ENCODE measurements at regions not wholly inside any gene's neighbourhood (a gene's known extent, or its start where the extent isn't known, plus 50 kb on each side); places are given as distances from the start of the nearest gene placed in this dataset.
"Not testable (repeated sequence)": the region's sequence is repeated elsewhere in the genome, so short reads cannot be mapped to it uniquely, and the experiment has no call there.

- no peak for DNase-seq (ENCODE audit: low spot score)
- intact Hi-C loops (cut with DNase I), result no loop called here
- no peak for ATAC-seq
Measured at GRCh38 chr2:215811409-215812345, 201.7 kb downstream of the MREG start.

GRCh38 chr2:215811003-215811402 is 202.3 kb downstream of the MREG start:
- intact Hi-C loops (cut with DNase I), result no loop called here
- ATAC-seq (no peak), DNase-seq (ENCODE audit: low spot score) (no peak)

GRCh38 chr2:215808996-215809395 is 204.4 kb downstream of the MREG start:
- ATAC-seq (no peak), DNase-seq (ENCODE audit: low spot score) (no peak)
- intact Hi-C loops (cut with DNase I), result no loop called here

DNA sequence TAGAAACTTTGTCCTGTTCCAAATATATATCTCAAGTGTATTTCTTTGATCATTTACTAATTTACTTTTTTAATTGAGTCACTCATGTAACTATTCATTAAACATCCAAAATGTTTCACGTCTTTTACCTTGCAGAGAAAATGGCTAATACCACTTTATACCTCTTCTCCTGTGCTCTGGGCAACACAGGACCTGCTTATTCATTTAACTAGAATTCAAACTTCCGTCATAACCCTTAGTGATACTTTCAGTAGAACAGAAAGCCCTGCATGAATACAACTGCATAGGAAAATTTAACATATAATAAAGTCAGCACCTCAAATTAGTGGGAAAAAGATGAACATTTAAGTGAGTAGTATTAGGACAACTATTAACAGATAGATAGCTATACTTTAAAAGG is 205.2 kb downstream of the MREG start:
- ATAC-seq, result no peak
- intact Hi-C loops (cut with DNase I), result no loop called here
- DNase-seq (ENCODE audit: low spot score), result no peak

DNA sequence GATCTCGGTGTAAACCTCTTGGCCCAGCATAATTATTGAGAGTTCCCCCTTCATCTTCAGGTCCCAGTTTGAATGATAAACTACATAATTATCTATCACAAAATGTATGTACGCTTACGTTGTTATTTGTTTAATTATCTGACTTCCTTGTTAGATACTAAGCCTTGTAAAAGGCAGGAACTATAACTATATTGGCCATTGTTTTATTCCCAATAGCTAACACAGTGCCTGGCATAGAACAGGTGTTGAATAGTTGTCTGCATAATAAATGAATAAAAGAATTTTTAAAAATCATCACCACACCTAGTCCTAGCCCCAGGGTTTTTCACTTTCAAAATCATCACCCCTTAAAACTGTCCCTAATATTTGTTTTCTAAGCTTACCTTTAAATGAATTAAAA is 207.9 kb downstream of the MREG start:
- DNase-seq (ENCODE audit: low spot score), result no peak
- intact Hi-C loops (cut with DNase I), result no loop called here
- no peak for ATAC-seq

- ATAC-seq (no peak), DNase-seq (ENCODE audit: low spot score) (no peak)
- intact Hi-C loops (cut with DNase I), result no loop called here
Measured at GRCh38 chr2:215803150-215803549, 210.2 kb downstream of the MREG start.

- DNase-seq (ENCODE audit: low spot score) (no peak), ATAC-seq (no peak)
- intact Hi-C loops (cut with DNase I), result no loop called here
Measured at GRCh38 chr2:215799194-215799593, 214.2 kb downstream of the MREG start.

DNA sequence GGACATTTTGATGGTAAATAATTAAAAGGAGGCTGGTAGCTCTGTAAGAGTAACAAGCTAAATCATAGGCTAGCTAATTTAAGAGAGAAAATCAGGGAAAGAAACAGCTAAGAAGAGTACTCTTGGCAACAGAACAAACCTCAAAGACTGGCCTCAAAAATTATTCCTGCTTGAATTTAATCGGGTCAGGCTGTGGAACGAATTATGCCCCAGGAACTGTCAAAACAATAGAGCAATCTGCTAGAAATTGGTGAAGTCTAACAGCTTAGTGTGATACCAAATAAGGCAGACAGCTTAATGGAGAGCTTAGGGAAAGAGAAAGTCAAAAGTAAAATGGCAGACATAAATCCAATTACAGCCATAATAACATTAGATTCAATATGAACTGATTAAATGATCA is 215.7 kb downstream of the MREG start:
- peak; percentile 31 for ATAC-seq
- intact Hi-C loops (cut with DNase I), result no loop called here
- no peak for DNase-seq (ENCODE audit: low spot score)

DNA sequence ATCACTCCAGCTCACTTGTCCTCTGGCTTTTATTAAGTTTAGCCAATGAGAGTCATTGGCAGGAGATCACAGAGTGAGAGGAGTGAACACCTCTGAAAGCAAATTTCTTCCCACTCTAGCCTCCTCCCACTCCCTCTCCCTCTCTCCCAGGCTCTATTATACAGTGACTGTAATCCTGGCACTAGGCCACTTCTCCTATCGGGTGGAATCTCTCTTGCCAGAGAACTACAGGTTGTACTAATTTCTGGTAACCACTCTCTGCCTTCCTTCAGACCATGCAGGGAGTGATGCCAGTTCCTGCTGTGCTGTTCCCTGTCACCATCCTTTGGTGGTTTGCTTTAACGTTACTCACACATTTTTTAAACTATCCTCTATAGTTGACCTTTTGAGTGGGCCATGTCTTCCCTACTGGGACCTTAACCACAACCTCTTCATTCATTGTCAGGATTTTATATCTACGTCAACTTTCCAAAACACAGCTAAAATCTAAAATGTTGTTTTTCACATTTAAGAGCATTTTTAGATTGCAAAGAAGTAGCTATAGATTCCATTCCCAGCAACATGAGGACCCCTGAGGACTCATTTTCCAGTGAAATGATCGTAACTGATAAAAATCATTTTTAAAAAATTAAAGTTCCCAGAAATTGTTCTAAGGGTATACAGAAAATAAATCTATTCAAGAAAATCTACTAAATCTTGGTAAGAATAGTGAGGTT is 217.1 kb downstream of the MREG start:
- intact Hi-C loops (cut with DNase I), result no loop called here
- DNase-seq (ENCODE audit: low spot score) (no peak), ATAC-seq (peak; percentile 59)

DNA sequence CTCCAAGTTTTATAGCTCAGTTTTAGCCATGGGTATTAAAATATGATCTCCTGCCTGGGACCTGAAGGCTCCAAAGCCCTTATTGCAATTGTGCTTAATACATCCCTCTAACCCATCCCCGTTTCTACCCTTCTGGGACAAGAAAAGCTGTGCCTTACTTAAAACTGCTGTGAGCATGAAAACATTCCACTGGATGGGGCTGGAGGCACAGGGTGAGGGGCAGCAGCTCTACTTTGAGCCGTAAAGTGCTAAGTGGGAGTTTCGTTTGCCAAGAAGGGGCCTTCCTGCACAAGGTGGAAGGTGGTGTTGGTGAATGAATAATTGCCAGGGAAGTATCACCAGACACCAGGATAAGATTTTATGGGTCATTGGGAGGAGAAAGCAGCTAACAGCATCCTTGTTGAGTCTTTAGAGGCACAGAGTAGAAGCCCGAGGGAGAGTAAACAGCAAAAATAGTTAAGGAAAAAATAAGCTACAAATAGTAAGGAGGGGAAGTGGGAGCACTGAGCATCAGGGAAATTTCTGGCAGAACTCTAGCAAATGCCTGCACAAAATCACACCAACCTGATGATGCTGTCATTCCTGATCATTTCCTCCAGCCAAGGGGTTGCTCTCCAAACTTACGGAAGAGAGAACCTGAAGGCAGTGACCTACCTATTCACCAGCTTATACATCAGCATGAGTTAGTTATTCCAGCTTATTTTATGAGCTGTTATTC is 218.4 kb downstream of the MREG start:
- DNase-seq (ENCODE audit: low spot score), result no peak
- ATAC-seq, result peak; percentile 22
- intact Hi-C loops (cut with DNase I), result no loop called here

DNA sequence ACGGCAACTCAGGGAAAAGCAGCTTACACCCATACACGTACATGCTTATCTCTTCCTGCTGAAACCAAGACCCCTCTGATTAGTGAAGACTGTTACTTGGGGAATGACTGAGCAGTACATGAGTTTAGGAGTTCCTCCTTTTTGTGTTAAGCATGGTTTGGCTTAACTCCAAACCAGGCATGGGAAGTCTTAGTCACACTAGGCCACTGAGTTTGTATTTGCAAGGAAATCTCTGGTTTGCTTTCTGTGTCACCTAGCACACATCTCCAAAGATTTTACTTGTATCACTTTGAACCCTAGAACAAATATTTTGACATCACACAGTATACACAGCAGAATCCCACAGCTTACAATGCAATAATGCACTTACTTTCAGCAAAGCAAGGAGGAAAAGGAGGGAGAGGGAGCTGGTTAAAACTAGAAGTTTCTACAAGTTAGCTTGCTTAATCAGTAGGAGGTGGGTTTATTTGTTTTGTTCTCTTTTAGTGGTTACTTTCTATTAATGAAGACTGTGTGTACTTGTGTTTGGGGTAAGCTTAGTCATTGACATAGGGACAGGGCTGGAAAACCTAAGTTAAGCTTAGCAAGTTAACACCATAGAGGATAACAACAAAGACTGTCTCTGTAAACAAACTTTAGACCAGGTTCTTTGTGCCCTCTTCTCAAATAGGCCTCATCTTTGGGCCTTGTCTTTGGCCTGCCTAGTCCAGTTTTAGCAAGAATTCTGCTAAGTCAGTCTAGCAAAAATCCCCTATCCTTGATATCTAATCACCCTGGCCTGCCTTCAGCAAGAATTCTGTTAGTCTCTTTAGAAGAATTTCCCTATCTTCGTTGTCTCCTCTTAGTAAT is 219.4 kb downstream of the MREG start:
- DNase-seq (ENCODE audit: low spot score) (no peak), ATAC-seq (peak; percentile 66)
- intact Hi-C loops (cut with DNase I), result no loop called here

DNA sequence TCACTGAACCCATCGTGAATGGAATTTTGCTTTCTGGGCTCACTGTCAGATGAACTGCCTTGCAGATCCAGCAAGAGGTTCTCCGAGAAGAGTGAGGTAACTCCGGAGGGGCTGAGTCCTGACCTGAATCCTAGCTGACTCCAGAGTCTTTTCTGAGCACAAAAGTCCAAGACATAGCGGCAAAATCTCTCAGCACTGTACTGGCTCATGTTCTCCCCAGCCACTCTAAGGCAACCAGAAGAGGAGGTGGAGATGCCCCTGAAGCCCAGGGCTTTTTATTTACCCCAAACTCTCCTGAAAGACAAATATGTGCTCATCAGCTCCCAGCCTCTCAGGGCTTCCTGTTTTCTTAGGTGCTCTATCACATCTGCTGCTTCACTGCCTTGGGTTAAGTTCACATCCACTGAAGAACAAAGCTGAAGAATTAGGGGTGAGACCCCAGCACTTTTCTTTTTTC is 221.8 kb downstream of the MREG start:
- DNase-seq (ENCODE audit: low spot score) (no peak), ATAC-seq (peak; percentile 48)
- intact Hi-C loops (cut with DNase I), result no loop called here

GRCh38 chr2:215790523-215791421 is 222.6 kb downstream of the MREG start:
- no peak for DNase-seq (ENCODE audit: low spot score)
- no peak for ATAC-seq
- intact Hi-C loops (cut with DNase I), result no loop called here

DNA sequence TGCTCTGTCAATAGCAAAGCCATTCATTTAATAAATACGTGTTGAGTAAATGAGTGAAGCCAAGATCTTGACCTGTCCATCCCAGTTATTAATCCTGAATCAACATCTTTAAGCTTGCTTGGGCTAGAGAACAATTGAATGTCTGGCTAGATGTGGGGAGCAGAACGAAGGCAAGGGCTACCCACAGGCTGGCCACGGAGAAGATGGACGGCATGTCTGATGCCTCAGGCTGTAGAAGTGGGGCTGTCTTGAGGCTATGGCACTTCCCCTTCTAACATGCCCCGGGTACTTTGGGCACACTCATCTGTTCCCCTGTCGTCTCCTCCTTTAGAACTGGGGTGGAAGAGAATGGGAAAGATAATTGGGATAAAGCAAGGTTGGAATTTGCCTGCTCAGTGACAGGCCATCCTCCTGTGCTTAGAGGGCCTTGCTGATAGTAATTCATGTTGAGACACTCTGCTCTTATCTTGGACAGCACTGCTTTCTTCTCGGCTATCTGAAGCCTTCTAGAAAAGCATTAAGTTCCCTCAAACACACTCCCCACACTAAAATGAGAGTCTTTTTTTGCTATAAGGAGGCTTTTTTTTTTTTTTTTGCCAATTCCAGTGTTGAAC is 225.7 kb downstream of the MREG start:
- DNase-seq (ENCODE audit: low spot score), result no peak
- no peak for ATAC-seq
- intact Hi-C loops (cut with DNase I), result no loop called here

- intact Hi-C loops (cut with DNase I), result no loop called here
- ATAC-seq, result no peak
- DNase-seq (ENCODE audit: low spot score), result no peak
Measured at GRCh38 chr2:215787025-215787424, 226.3 kb downstream of the MREG start.

DNA sequence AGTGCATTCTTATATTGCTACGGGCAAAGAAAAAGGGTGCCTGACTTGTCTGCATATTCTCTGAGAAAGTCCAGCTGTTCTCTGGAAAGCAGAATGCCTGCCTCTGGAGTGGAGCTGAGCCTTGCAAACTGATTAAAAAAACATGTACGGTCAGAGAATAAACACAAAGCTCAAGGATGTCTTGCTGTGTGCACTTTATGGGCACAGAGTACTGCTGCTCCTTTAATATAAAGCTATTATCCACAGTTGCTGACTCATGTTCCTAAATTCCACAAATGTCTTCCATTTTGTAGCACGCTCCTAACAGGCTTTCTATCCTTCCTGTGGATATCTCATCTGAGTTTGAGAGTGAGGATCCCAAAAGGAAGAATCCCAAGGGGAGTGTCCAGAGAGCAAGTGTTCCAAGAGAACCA is 229.0 kb downstream of the MREG start:
- intact Hi-C loops (cut with DNase I), result no loop called here
- ATAC-seq (peak; percentile 12), DNase-seq (ENCODE audit: low spot score) (no peak)

- ATAC-seq; intact Hi-C loops (cut with DNase I): not testable (repeated sequence)
Measured at GRCh38 chr2:215783640-215784039, 229.7 kb downstream of the MREG start.

More at GRCh38 chr2:215783640-215784039, 229.7 kb downstream of the MREG start:
- DNase-seq (ENCODE audit: low spot score), result not testable (repeated sequence)

All from sciatic nerve (tissue), 2 donors.